Gastrocnemius medialis (tissue), 4 donors: ENCODE measurements at regions not wholly inside any gene's neighbourhood (a gene's known extent, or its start where the extent isn't known, plus 50 kb on each side); places are given as distances from the start of the nearest gene placed in this dataset.

Experiments
- ATAC-seq, 2 donors: fragments of 150-250 bp; one replicate each; pipeline ENCODE4 v1.9.1; 2016
- DNase-seq, 2 donors: peaks; one replicate each; pipeline ENCODE4 v3.0.0-alpha.2; 2019
- H3K27ac ChIP-seq, 4 donors: fragments of 200-600 bp; sonication (generic); 1 replicate in 1 of 4; 2 replicates in 3 of 4; pipeline ENCODE4 v1.5.1; 2016 to 2018; ENCODE audit warnings: mild to moderate bottlenecking in 2 of 4, moderate library complexity in 1 of 4
- H3K27me3 ChIP-seq, 3 donors: fragments of 200-600 bp; sonication (generic) in 2 of 3; 1 replicate in 1 of 3; 2 replicates in 2 of 3; pipeline versions ENCODE4 v1.5.1 to v1.6.0; 2016 to 2019; ENCODE audit warnings: mild to moderate bottlenecking in 1 of 3, moderate library complexity in 1 of 3
- H3K36me3 ChIP-seq, 2 donors: fragments of 200-600 bp; sonication (generic) in 1 of 2; one replicate each; pipeline ENCODE4 v1.5.1; 2017 to 2018
- H3K4me1 ChIP-seq, 2 donors: fragments of 200-600 bp; sonication (generic) in 1 of 2; one replicate each; pipeline ENCODE4 v1.5.1; 2016 to 2017; ENCODE audit warnings: mild to moderate bottlenecking in 2 of 2
- H3K4me3 ChIP-seq, 4 donors: fragments of 200-600 bp; sonication (generic) in 3 of 4; 1 replicate in 1 of 4; 2 replicates in 3 of 4; pipeline ENCODE4 v1.5.1; 2016 to 2019; ENCODE audit warnings: mild to moderate bottlenecking in 2 of 4
- H3K9me3 ChIP-seq, 3 donors: fragments of 200-600 bp; sonication (generic) in 2 of 3; 1 replicate in 1 of 3; 2 replicates in 2 of 3; pipeline ENCODE4 v1.5.1; 2016 to 2019
- CTCF ChIP-seq, 5 experiments: fragments of 450-650 bp in 3 of 5; fragments of 200-600 bp in 2 of 5; sonication (generic) in 2 of 5; IDR thresholded peaks in 4 of 5; conservative IDR thresholded peaks in 1 of 5; 1 replicate in 4 of 5; 2 replicates in 1 of 5; pipeline ENCODE4 v1.5.1; 2016 to 2019; ENCODE audit warnings: antibody characterized with exemption in 5 of 5, mild to moderate bottlenecking in 3 of 5, moderate library complexity in 3 of 5
- POLR2A ChIP-seq, 2 donors: fragments of 450-650 bp; IDR thresholded peaks; one replicate each; pipeline ENCODE4 v1.6.1; 2017; ENCODE audit warnings: antibody characterized with exemption in 2 of 2, mild to moderate bottlenecking in 2 of 2, moderate library complexity in 2 of 2
- in situ Hi-C, 4 donors: fragments of 200-750 bp; cut with MboI; loops; one replicate each; pipeline versions ENCODE4 v1.15.0 to v1.8.0; 2017; ENCODE audit warnings: low sequenced_read_pairs in 4 of 4
- intact Hi-C: fragments of 100-400 bp; cut with DNase I; formaldehyde crosslinking; loops from one replicate; pipeline ENCODE4 v1.15.1; 2023; ENCODE audit warnings: low total_unique reads

GRCh38 chr2:104768694-104769093 lies 85.2 kb upstream of the POU3F3 start:
- in situ Hi-C loops (no loop called here), intact Hi-C loops (no loop called here)
- Histone ChIP-seq H3K9me3 (no peaks in the 10 kb centered on the region), H3K4me1 (no peaks in the 10 kb centered on the region), H3K27ac (no peak overlapping the region), H3K27me3 (no peaks in the 10 kb centered on the region), H3K4me3 (no peak overlapping the region), H3K36me3 (no peaks in the 10 kb centered on the region)
- DNase-seq (no peak), ATAC-seq (no peak)
- no peak for TF ChIP-seq CTCF (IDR thresholded peaks at IDR 0.05 in 4 of 5, conservative IDR thresholded peaks at IDR 0.05 in 1 of 5)
- no peak for TF ChIP-seq POLR2A (IDR thresholded peaks at IDR 0.05)

- in situ Hi-C loops (no loop called here), intact Hi-C loops (no loop called here)
- no peak for ATAC-seq
Measured at GRCh38 chr2:104769096-104769495, 84.8 kb upstream of the POU3F3 start.

GRCh38 chr2:104772996-104773395 lies 80.9 kb upstream of the POU3F3 start:
- intact Hi-C loops, result no loop called here
- H3K4me1 ChIP-seq, result no peaks in the 10 kb centered on the region
- ATAC-seq (no peak), DNase-seq (no peak)
- no peaks in the 10 kb centered on the region for H3K36me3 ChIP-seq
- in situ Hi-C loops, result no loop called here
- no peak overlapping the region for H3K27ac ChIP-seq
- H3K9me3 ChIP-seq, result no peaks in the 10 kb centered on the region
- TF ChIP-seq CTCF (IDR thresholded peaks at IDR 0.05 in 4 of 5, conservative IDR thresholded peaks at IDR 0.05 in 1 of 5) (no peak), POLR2A (IDR thresholded peaks at IDR 0.05) (no peak)
- no peak overlapping the region for H3K4me3 ChIP-seq
- H3K27me3 ChIP-seq, result no peaks in the 10 kb centered on the region

More at GRCh38 chr2:104769096-104769495, 84.8 kb upstream of the POU3F3 start:
- no peak overlapping the region for H3K27ac ChIP-seq
- H3K27me3 ChIP-seq, result no peaks in the 10 kb centered on the region
- no peaks in the 10 kb centered on the region for H3K4me1 ChIP-seq
- H3K9me3 ChIP-seq, result no peaks in the 10 kb centered on the region
- H3K36me3 ChIP-seq, result no peaks in the 10 kb centered on the region
- TF ChIP-seq CTCF (IDR thresholded peaks at IDR 0.05 in 4 of 5, conservative IDR thresholded peaks at IDR 0.05 in 1 of 5) (no peak), POLR2A (IDR thresholded peaks at IDR 0.05) (no peak)
- no peak overlapping the region for H3K4me3 ChIP-seq
- DNase-seq, result no peak

- Histone ChIP-seq H3K27ac (no peak overlapping the region), H3K9me3 (no peaks in the 10 kb centered on the region), H3K4me3 (no peak overlapping the region), H3K27me3 (no peaks in the 10 kb centered on the region), H3K4me1 (no peaks in the 10 kb centered on the region), H3K36me3 (no peaks in the 10 kb centered on the region)
- TF ChIP-seq POLR2A (IDR thresholded peaks at IDR 0.05), result no peak
- TF ChIP-seq CTCF (IDR thresholded peaks at IDR 0.05 in 4 of 5, conservative IDR thresholded peaks at IDR 0.05 in 1 of 5), result no peak
- in situ Hi-C loops (no loop called here), intact Hi-C loops (no loop called here)
- ATAC-seq, result no peak
- no peak for DNase-seq
Measured at GRCh38 chr2:104774631-104775030, 79.3 kb upstream of the POU3F3 start.

- Histone ChIP-seq H3K27ac (no peak overlapping the region), H3K27me3 (no peaks in the 10 kb centered on the region), H3K4me1 (no peaks in the 10 kb centered on the region), H3K4me3 (no peak overlapping the region), H3K9me3 (no peaks in the 10 kb centered on the region), H3K36me3 (no peaks in the 10 kb centered on the region)
- TF ChIP-seq POLR2A (IDR thresholded peaks at IDR 0.05) (no peak), CTCF (IDR thresholded peaks at IDR 0.05 in 4 of 5, conservative IDR thresholded peaks at IDR 0.05 in 1 of 5) (no peak)
- intact Hi-C loops (no loop called here), in situ Hi-C loops (no loop called here)
- DNase-seq (no peak), ATAC-seq (no peak)
Measured at GRCh38 chr2:104777721-104778120, 76.2 kb upstream of the POU3F3 start.
